ENCODE measurements at regions not wholly inside any gene's neighbourhood (a gene's known extent, or its start where the extent isn't known, plus 50 kb on each side); places are given as distances from the start of the nearest gene placed in this dataset.

GRCh38 chr4:103374758-103375157, 176.6 kb upstream of the CENPE start:
- no peak for DNase-seq (ENCODE audit: extremely low spot score)
- TF ChIP-seq ZNF384 (IDR thresholded peaks at IDR 0.05), result no peak
- no peak for TF ChIP-seq BHLHE40 (IDR thresholded peaks at IDR 0.05; ENCODE audit: borderline replicate concordance)
- no peak for TF ChIP-seq FOXK2 (IDR thresholded peaks at IDR 0.05)
- TF ChIP-seq ELF4 (IDR thresholded peaks at IDR 0.05), result no peak
- no peak for TF ChIP-seq SUZ12 (IDR thresholded peaks at IDR 0.05)
- TF ChIP-seq NFRKB (IDR thresholded peaks at IDR 0.05), result no peak
- no peak for TF ChIP-seq LEF1 (IDR thresholded peaks at IDR 0.05; ENCODE audit: borderline replicate concordance)
- TF ChIP-seq ARNT (IDR thresholded peaks at IDR 0.05), result no peak
- TF ChIP-seq CTBP1 (IDR thresholded peaks at IDR 0.05; ENCODE audit: borderline replicate concordance), result no peak
- no peak for TF ChIP-seq FOXM1 (IDR thresholded peaks at IDR 0.05; ENCODE audit: borderline replicate concordance)
- no peak for TF ChIP-seq L3MBTL2 (conservative IDR thresholded peaks at IDR 0.05)
- no peak for TF ChIP-seq SP1 (IDR thresholded peaks at IDR 0.05)
- TF ChIP-seq TARDBP (IDR thresholded peaks at IDR 0.05), result no peak
- POLR2A ChIA-PET, result no interaction called here
- CTCF ChIA-PET, result no interaction called here

GRCh38 chr4:103374306-103374705, 176.2 kb upstream of the CENPE start:
- ChIA-PET POLR2A (no interaction called here), CTCF (no interaction called here)
- no peak for DNase-seq (ENCODE audit: extremely low spot score)
- TF ChIP-seq ELF4 (IDR thresholded peaks at IDR 0.05) (no peak), BHLHE40 (IDR thresholded peaks at IDR 0.05; ENCODE audit: borderline replicate concordance) (no peak)

GRCh38 chr4:103372002-103372558, 173.9 kb upstream of the CENPE start:
- TF ChIP-seq TARDBP (IDR thresholded peaks at IDR 0.05), result no peak
- no peak for TF ChIP-seq FOXK2 (IDR thresholded peaks at IDR 0.05)
- TF ChIP-seq HDGF (IDR thresholded peaks at IDR 0.05; ENCODE audit: borderline replicate concordance), result no peak
- TF ChIP-seq BHLHE40 (IDR thresholded peaks at IDR 0.05; ENCODE audit: borderline replicate concordance), result no peak
- no peak for TF ChIP-seq NFRKB (IDR thresholded peaks at IDR 0.05)
- no peak for TF ChIP-seq FOXA1 (IDR thresholded peaks at IDR 0.05)
- no peak for TF ChIP-seq ZNF384 (IDR thresholded peaks at IDR 0.05)
- TF ChIP-seq ARNT (IDR thresholded peaks at IDR 0.05), result no peak
- TF ChIP-seq L3MBTL2 (conservative IDR thresholded peaks at IDR 0.05), result no peak
- TF ChIP-seq CTBP1 (IDR thresholded peaks at IDR 0.05; ENCODE audit: borderline replicate concordance), result no peak
- no peak for TF ChIP-seq LEF1 (IDR thresholded peaks at IDR 0.05; ENCODE audit: borderline replicate concordance)
- TF ChIP-seq SUZ12 (IDR thresholded peaks at IDR 0.05), result no peak
- TF ChIP-seq ELF4 (IDR thresholded peaks at IDR 0.05), result no peak
- TF ChIP-seq FOXM1 (IDR thresholded peaks at IDR 0.05; ENCODE audit: borderline replicate concordance), result no peak
- no peak for TF ChIP-seq PKNOX1 (IDR thresholded peaks at IDR 0.05)
- TF ChIP-seq SP1 (IDR thresholded peaks at IDR 0.05), result no peak
- DNase-seq (ENCODE audit: extremely low spot score), result no peak
- POLR2A ChIA-PET, result no interaction called here
- CTCF ChIA-PET, result no interaction called here

- POLR2A ChIA-PET, result interaction anchor here (0.6 kb wide), 1 partner anchor 32 kb away, joined by 4 read pairs; no protein-coding TSS in a partner anchor
- CTCF ChIA-PET, result interaction anchor here (0.6 kb wide), 1 partner anchor 52 kb away, joined by 4 read pairs; no protein-coding TSS in a partner anchor
- no peak for DNase-seq (ENCODE audit: extremely low spot score)
- no peak for TF ChIP-seq ZNF384 (IDR thresholded peaks at IDR 0.05)
- no peak for TF ChIP-seq LEF1 (IDR thresholded peaks at IDR 0.05; ENCODE audit: borderline replicate concordance)
- TF ChIP-seq CTBP1 (IDR thresholded peaks at IDR 0.05; ENCODE audit: borderline replicate concordance), result no peak
- TF ChIP-seq SUZ12 (IDR thresholded peaks at IDR 0.05), result no peak
- TF ChIP-seq HDGF (IDR thresholded peaks at IDR 0.05; ENCODE audit: borderline replicate concordance), result no peak
- no peak for TF ChIP-seq FOXM1 (IDR thresholded peaks at IDR 0.05; ENCODE audit: borderline replicate concordance)
- no peak for TF ChIP-seq TARDBP (IDR thresholded peaks at IDR 0.05)
- TF ChIP-seq BHLHE40 (IDR thresholded peaks at IDR 0.05; ENCODE audit: borderline replicate concordance), result no peak
- TF ChIP-seq FOXA1 (IDR thresholded peaks at IDR 0.05), result no peak
- no peak for TF ChIP-seq FOXK2 (IDR thresholded peaks at IDR 0.05)
- no peak for TF ChIP-seq SP1 (IDR thresholded peaks at IDR 0.05)
Measured at GRCh38 chr4:103370336-103370735, 172.2 kb upstream of the CENPE start.

- TF ChIP-seq FOXK2 (IDR thresholded peaks at IDR 0.05), result no peak
- no peak for TF ChIP-seq FOXM1 (IDR thresholded peaks at IDR 0.05; ENCODE audit: borderline replicate concordance)
- TF ChIP-seq CTBP1 (IDR thresholded peaks at IDR 0.05; ENCODE audit: borderline replicate concordance), result no peak
- no peak for TF ChIP-seq HDGF (IDR thresholded peaks at IDR 0.05; ENCODE audit: borderline replicate concordance)
- no peak for TF ChIP-seq PKNOX1 (IDR thresholded peaks at IDR 0.05)
- TF ChIP-seq NFRKB (IDR thresholded peaks at IDR 0.05), result no peak
- no peak for TF ChIP-seq BHLHE40 (IDR thresholded peaks at IDR 0.05; ENCODE audit: borderline replicate concordance)
- TF ChIP-seq TARDBP (IDR thresholded peaks at IDR 0.05), result no peak
- POLR2A ChIA-PET, result no interaction called here
- CTCF ChIA-PET, result no interaction called here
- DNase-seq (ENCODE audit: extremely low spot score), result no peak
Measured at GRCh38 chr4:103365285-103365684, 167.1 kb upstream of the CENPE start.

- TF ChIP-seq SUZ12 (IDR thresholded peaks at IDR 0.05), result no peak
- no peak for TF ChIP-seq ARNT (IDR thresholded peaks at IDR 0.05)
- no peak for TF ChIP-seq FOXK2 (IDR thresholded peaks at IDR 0.05)
- no peak for TF ChIP-seq CTBP1 (IDR thresholded peaks at IDR 0.05; ENCODE audit: borderline replicate concordance)
- TF ChIP-seq TARDBP (IDR thresholded peaks at IDR 0.05), result no peak
- no peak for TF ChIP-seq FOXA1 (IDR thresholded peaks at IDR 0.05)
- TF ChIP-seq FOXM1 (IDR thresholded peaks at IDR 0.05; ENCODE audit: borderline replicate concordance), result no peak
- no peak for TF ChIP-seq PKNOX1 (IDR thresholded peaks at IDR 0.05)
- no peak for TF ChIP-seq SP1 (IDR thresholded peaks at IDR 0.05)
- TF ChIP-seq ZNF384 (IDR thresholded peaks at IDR 0.05), result no peak
- no peak for TF ChIP-seq L3MBTL2 (conservative IDR thresholded peaks at IDR 0.05)
- TF ChIP-seq LEF1 (IDR thresholded peaks at IDR 0.05; ENCODE audit: borderline replicate concordance), result no peak
- ChIA-PET POLR2A (no interaction called here), CTCF (no interaction called here)
- no peak for DNase-seq (ENCODE audit: extremely low spot score)
Measured at GRCh38 chr4:103364083-103364482, 165.9 kb upstream of the CENPE start.

Measured in HEK293T (cell line).